ENCODE measurements at regions not wholly inside any gene's neighbourhood (a gene's known extent, or its start where the extent isn't known, plus 50 kb on each side); places are given as distances from the start of the nearest gene placed in this dataset.

DNA sequence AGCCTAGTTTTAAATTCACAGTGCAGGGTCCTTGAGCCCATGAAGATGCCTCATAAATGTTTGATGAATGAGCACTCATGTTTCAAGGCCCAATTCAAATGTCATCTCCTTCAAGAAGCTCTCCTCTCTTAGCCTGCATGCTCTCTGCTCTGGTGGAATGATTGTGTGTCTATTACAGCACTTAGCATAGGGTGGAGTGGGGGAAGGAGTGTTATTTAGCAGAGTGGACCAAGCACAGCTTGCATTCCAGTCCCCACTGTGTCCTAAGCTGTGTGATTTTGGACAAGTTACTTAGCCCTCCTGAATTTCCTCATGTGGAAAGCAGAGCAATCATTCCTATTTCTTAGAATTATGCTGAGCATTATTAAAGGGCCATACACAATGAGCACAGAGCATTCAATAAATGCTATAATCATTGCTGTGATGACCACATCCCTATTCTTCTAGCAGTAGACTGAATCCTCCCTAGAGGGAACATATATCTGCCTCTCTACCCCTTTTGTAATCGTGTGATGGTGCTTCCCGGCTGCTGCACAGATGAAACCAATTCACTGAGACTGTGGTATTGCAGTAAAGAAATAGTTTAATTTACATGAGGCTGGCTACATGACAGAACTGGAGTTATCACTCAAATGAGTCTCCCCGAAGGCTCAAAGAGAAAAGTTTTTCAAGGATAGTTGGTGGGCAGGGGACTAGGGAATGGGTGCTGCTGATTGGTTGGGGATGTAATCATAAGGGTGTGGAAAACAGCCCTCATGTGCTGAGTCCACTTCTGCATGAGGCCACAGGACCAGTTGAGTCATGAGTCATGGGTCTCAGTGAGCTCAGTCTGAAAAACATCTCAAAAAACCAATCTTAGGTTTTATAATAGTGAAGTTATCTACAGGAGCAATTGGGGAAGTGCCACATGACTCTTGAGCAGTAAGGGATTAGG lies 173.4 kb upstream of the NDUFV2 start:
- H3K36me3 Mint-ChIP-seq (ENCODE audit: insufficient read depth, unreplicated experiment) = no peaks in the 10 kb centered on the region
- peaks cover 53% of the 10 kb centered on the region for H3K9me3 Mint-ChIP-seq (ENCODE audit: unreplicated experiment)
- POLR2A ChIA-PET = no interaction called here
- no peak for DNase-seq
- Histone ChIP-seq H3K27me3 (replicated peaks; ENCODE audit: control insufficient read depth, insufficient read depth, low read length) (no peaks in the 10 kb centered on the region), H3K36me3 (ENCODE audit: control insufficient read depth, insufficient read depth, low read length) (no peaks in the 10 kb centered on the region), H3K4me1 (0 out of 2 replicates have a peak, but pooled peaks cover 3% of the 10 kb centered on the region), H3K9me3 (peaks cover 28% of the 10 kb centered on the region), H3K4me3 (ENCODE audit: low read depth, low read length) (no peak overlapping the region)
- H3K27ac Mint-ChIP-seq (ENCODE audit: unreplicated experiment) = no peak overlapping the region
- intact Hi-C loops (cut with micrococcal nuclease; ENCODE audit: unreplicated experiment) = no loop called here
- H3K4me1 Mint-ChIP-seq (ENCODE audit: low read depth, unreplicated experiment) = no peaks in the 10 kb centered on the region
- TF ChIP-seq, protein P1, sequence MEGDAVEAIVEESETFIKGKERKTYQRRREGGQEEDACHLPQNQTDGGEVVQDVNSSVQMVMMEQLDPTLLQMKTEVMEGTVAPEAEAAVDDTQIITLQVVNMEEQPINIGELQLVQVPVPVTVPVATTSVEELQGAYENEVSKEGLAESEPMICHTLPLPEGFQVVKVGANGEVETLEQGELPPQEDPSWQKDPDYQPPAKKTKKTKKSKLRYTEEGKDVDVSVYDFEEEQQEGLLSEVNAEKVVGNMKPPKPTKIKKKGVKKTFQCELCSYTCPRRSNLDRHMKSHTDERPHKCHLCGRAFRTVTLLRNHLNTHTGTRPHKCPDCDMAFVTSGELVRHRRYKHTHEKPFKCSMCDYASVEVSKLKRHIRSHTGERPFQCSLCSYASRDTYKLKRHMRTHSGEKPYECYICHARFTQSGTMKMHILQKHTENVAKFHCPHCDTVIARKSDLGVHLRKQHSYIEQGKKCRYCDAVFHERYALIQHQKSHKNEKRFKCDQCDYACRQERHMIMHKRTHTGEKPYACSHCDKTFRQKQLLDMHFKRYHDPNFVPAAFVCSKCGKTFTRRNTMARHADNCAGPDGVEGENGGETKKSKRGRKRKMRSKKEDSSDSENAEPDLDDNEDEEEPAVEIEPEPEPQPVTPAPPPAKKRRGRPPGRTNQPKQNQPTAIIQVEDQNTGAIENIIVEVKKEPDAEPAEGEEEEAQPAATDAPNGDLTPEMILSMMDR (IDR thresholded peaks at IDR 0.05; ENCODE audit: insufficient read depth in 1 of 2, low read depth in 1 of 2, low read length in 1 of 2, severe bottlenecking in 1 of 2, unreplicated experiment in 1 of 2) = no peak
- no TSS peak for BruUV-seq (replicated peaks)
- CTCF ChIA-PET = no interaction called here
- no peak overlapping the region for H3K4me3 Mint-ChIP-seq (ENCODE audit: unreplicated experiment)
- no peaks in the 10 kb centered on the region for H3K27me3 Mint-ChIP-seq (ENCODE audit: insufficient read depth, unreplicated experiment)

DNA sequence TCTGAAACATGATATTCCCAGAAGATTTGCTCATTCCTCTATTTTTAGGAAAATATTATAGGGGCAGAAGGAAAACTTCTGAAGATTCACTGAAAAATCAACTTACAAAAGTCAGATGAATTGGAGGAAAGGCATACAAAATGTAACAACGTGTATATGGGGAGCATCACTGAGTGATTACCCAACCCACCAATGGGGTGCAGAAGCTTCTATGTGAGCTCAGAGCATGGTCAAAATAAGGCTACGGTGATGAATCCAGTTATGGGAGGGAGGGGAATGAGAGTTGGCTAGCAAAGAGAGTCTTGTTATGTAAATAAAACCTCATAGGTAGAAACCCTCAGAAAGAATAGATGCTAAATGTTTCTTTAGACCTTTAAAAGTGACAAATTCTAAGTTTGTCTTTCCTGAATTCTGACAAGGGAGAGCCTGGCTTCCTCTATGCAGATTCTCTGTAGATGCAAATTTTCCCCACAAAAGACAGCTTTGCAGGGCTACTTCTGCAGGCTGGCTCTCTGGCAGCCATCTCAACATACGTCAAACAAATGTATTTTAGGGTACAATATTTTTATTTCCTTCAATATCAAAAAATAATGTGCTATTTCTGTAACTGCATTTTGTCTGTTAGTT lies 171.4 kb upstream of the NDUFV2 start:
- TF ChIP-seq, protein P1 (IDR thresholded peaks at IDR 0.05; ENCODE audit: insufficient read depth in 1 of 2, low read depth in 1 of 2, low read length in 1 of 2, severe bottlenecking in 1 of 2, unreplicated experiment in 1 of 2) = no peak
- no TSS peak for BruUV-seq (replicated peaks)
- Mint-ChIP-seq H3K4me3 (ENCODE audit: unreplicated experiment) (no peak overlapping the region), H3K27me3 (ENCODE audit: insufficient read depth, unreplicated experiment) (no peaks in the 10 kb centered on the region), H3K9me3 (ENCODE audit: unreplicated experiment) (peaks cover 44% of the 10 kb centered on the region), H3K36me3 (ENCODE audit: insufficient read depth, unreplicated experiment) (no peaks in the 10 kb centered on the region), H3K4me1 (ENCODE audit: low read depth, unreplicated experiment) (no peaks in the 10 kb centered on the region), H3K27ac (ENCODE audit: unreplicated experiment) (no peak overlapping the region)
- POLR2A ChIA-PET = no interaction called here
- H3K4me3 ChIP-seq (ENCODE audit: low read depth, low read length) = no peak overlapping the region
- no peak for DNase-seq
- peaks cover 8% of the 10 kb centered on the region for H3K4me1 ChIP-seq
- intact Hi-C loops (cut with micrococcal nuclease; ENCODE audit: unreplicated experiment) = no loop called here
- no peaks in the 10 kb centered on the region for H3K27me3 ChIP-seq (replicated peaks; ENCODE audit: control insufficient read depth, insufficient read depth, low read length)
- peaks cover 32% of the 10 kb centered on the region for H3K9me3 ChIP-seq
- H3K36me3 ChIP-seq (ENCODE audit: control insufficient read depth, insufficient read depth, low read length) = no peaks in the 10 kb centered on the region
- CTCF ChIA-PET = no interaction called here

- peaks cover 32% of the 10 kb centered on the region for H3K9me3 ChIP-seq
- Mint-ChIP-seq H3K36me3 (ENCODE audit: insufficient read depth, unreplicated experiment) (peaks cover 10% of the 10 kb centered on the region), H3K27ac (ENCODE audit: unreplicated experiment) (peak overlapping the region; percentile 66), H3K27me3 (ENCODE audit: insufficient read depth, unreplicated experiment) (no peaks in the 10 kb centered on the region), H3K4me1 (ENCODE audit: low read depth, unreplicated experiment) (peaks cover 17% of the 10 kb centered on the region), H3K9me3 (ENCODE audit: unreplicated experiment) (peaks cover 42% of the 10 kb centered on the region), H3K4me3 (ENCODE audit: unreplicated experiment) (no peak overlapping the region)
- TF ChIP-seq, protein P1 (IDR thresholded peaks at IDR 0.05; ENCODE audit: insufficient read depth in 1 of 2, low read depth in 1 of 2, low read length in 1 of 2, severe bottlenecking in 1 of 2, unreplicated experiment in 1 of 2) = no peak
- BruUV-seq (replicated peaks) = no TSS peak
- peaks cover 25% of the 10 kb centered on the region for H3K4me1 ChIP-seq
- no peaks in the 10 kb centered on the region for H3K36me3 ChIP-seq (ENCODE audit: control insufficient read depth, insufficient read depth, low read length)
- ChIA-PET POLR2A (no interaction called here), CTCF (no interaction called here)
- no peak overlapping the region for H3K4me3 ChIP-seq (ENCODE audit: low read depth, low read length)
- H3K27me3 ChIP-seq (replicated peaks; ENCODE audit: control insufficient read depth, insufficient read depth, low read length) = no peaks in the 10 kb centered on the region
- intact Hi-C loops (cut with micrococcal nuclease; ENCODE audit: unreplicated experiment) = no loop called here
- DNase-seq = no peak
Observed at GRCh38 chr18:8932866-8933265, 169.6 kb upstream of the NDUFV2 start.
